IPS-15b (cell line): ENCODE measurements at regions not wholly inside any gene's neighbourhood (a gene's known extent, or its start where the extent isn't known, plus 50 kb on each side); places are given as distances from the start of the nearest gene placed in this dataset.

ENCODE experiments used
- H3K27me3 ChIP-seq: one replicate; pipeline ENCODE4 v1.6.1; 2013; ENCODE audit warnings: low read length; ENCODE audit not compliant: control insufficient read depth, insufficient read depth
- H3K36me3 ChIP-seq: one replicate; pipeline ENCODE4 v1.6.1; 2013; ENCODE audit warnings: low read length; ENCODE audit not compliant: control insufficient read depth, insufficient read depth
- H3K4me1 ChIP-seq: one replicate; pipeline ENCODE4 v1.6.1; 2013; ENCODE audit warnings: mild to moderate bottlenecking, low read length; ENCODE audit not compliant: control insufficient read depth, insufficient read depth
- H3K4me3 ChIP-seq: one replicate; pipeline ENCODE4 v1.5.1; 2013; ENCODE audit warnings: low read depth, low read length
- H3K9ac ChIP-seq: one replicate; pipeline ENCODE4 v1.6.1; 2013; ENCODE audit warnings: low read depth, mild to moderate bottlenecking, low read length
- H3K9me3 ChIP-seq: one replicate; pipeline ENCODE4 v1.6.1; 2013; ENCODE audit warnings: mild to moderate bottlenecking, low read length; ENCODE audit not compliant: control insufficient read depth, insufficient read depth

GRCh38 chr2:64196963-64197362, 52.7 kb upstream of the PELI1 start:
- H3K9ac ChIP-seq, result no peak overlapping the region
- no peaks in the 10 kb centered on the region for H3K36me3 ChIP-seq
- peaks cover 7% of the 10 kb centered on the region for H3K4me1 ChIP-seq
- no peaks in the 10 kb centered on the region for H3K9me3 ChIP-seq
- H3K4me3 ChIP-seq, result no peak overlapping the region
- H3K27me3 ChIP-seq, result no peaks in the 10 kb centered on the region

GRCh38 chr2:64201151-64201550, 56.9 kb upstream of the PELI1 start:
- Histone ChIP-seq H3K9me3 (no peaks in the 10 kb centered on the region), H3K4me1 (peaks cover 7% of the 10 kb centered on the region), H3K27me3 (no peaks in the 10 kb centered on the region), H3K9ac (no peak overlapping the region), H3K4me3 (no peak overlapping the region), H3K36me3 (no peaks in the 10 kb centered on the region)

- H3K4me3 ChIP-seq, result no peak overlapping the region
- H3K9me3 ChIP-seq, result no peaks in the 10 kb centered on the region
- peaks cover 7% of the 10 kb centered on the region for H3K4me1 ChIP-seq
- no peaks in the 10 kb centered on the region for H3K27me3 ChIP-seq
- no peak overlapping the region for H3K9ac ChIP-seq
- no peaks in the 10 kb centered on the region for H3K36me3 ChIP-seq
Observed at GRCh38 chr2:64202206-64202845, 58.1 kb upstream of the PELI1 start.

- Histone ChIP-seq H3K27me3 (no peaks in the 10 kb centered on the region), H3K36me3 (no peaks in the 10 kb centered on the region), H3K9me3 (no peaks in the 10 kb centered on the region), H3K4me1 (peaks cover 7% of the 10 kb centered on the region), H3K4me3 (no peak overlapping the region), H3K9ac (no peak overlapping the region)
Observed at GRCh38 chr2:64203131-64203857, 59.1 kb upstream of the PELI1 start.

GRCh38 chr2:64203858-64204632, 59.8 kb upstream of the PELI1 start:
- Histone ChIP-seq H3K9me3 (no peaks in the 10 kb centered on the region), H3K9ac (peak overlapping the region; percentile 9), H3K36me3 (no peaks in the 10 kb centered on the region), H3K4me1 (peaks cover 7% of the 10 kb centered on the region), H3K4me3 (peak overlapping the region; percentile 20), H3K27me3 (no peaks in the 10 kb centered on the region)

GRCh38 chr2:64204703-64205102, 60.5 kb upstream of the PELI1 start:
- Histone ChIP-seq H3K9me3 (no peaks in the 10 kb centered on the region), H3K4me3 (no peak overlapping the region), H3K9ac (no peak overlapping the region), H3K27me3 (no peaks in the 10 kb centered on the region), H3K4me1 (peaks cover 7% of the 10 kb centered on the region), H3K36me3 (no peaks in the 10 kb centered on the region)

- peaks cover 7% of the 10 kb centered on the region for H3K4me1 ChIP-seq
- H3K36me3 ChIP-seq, result no peaks in the 10 kb centered on the region
- H3K4me3 ChIP-seq, result no peak overlapping the region
- H3K27me3 ChIP-seq, result no peaks in the 10 kb centered on the region
- no peaks in the 10 kb centered on the region for H3K9me3 ChIP-seq
- no peak overlapping the region for H3K9ac ChIP-seq
Observed at GRCh38 chr2:64205415-64205814, 61.2 kb upstream of the PELI1 start.

GRCh38 chr2:64207573-64207972, 63.4 kb upstream of the PELI1 start:
- no peak overlapping the region for H3K9ac ChIP-seq
- peaks cover 7% of the 10 kb centered on the region for H3K4me1 ChIP-seq
- H3K9me3 ChIP-seq, result no peaks in the 10 kb centered on the region
- no peaks in the 10 kb centered on the region for H3K27me3 ChIP-seq
- no peak overlapping the region for H3K4me3 ChIP-seq
- no peaks in the 10 kb centered on the region for H3K36me3 ChIP-seq

- peaks cover 16% of the 10 kb centered on the region for H3K4me1 ChIP-seq
- no peaks in the 10 kb centered on the region for H3K27me3 ChIP-seq
- no peak overlapping the region for H3K9ac ChIP-seq
Observed at GRCh38 chr2:64210816-64211215, 66.6 kb upstream of the PELI1 start.

GRCh38 chr2:64211276-64211921, 67.2 kb upstream of the PELI1 start:
- no peaks in the 10 kb centered on the region for H3K27me3 ChIP-seq
- H3K9me3 ChIP-seq, result no peaks in the 10 kb centered on the region
- H3K36me3 ChIP-seq, result no peaks in the 10 kb centered on the region
- H3K9ac ChIP-seq, result no peak overlapping the region
- H3K4me3 ChIP-seq, result no peak overlapping the region
- peaks cover 16% of the 10 kb centered on the region for H3K4me1 ChIP-seq

More at GRCh38 chr2:64210816-64211215, 66.6 kb upstream of the PELI1 start:
- Histone ChIP-seq H3K9me3 (no peaks in the 10 kb centered on the region), H3K36me3 (no peaks in the 10 kb centered on the region), H3K4me3 (no peak overlapping the region)

- H3K36me3 ChIP-seq, result no peaks in the 10 kb centered on the region
- no peaks in the 10 kb centered on the region for H3K9me3 ChIP-seq
- no peak overlapping the region for H3K9ac ChIP-seq
- no peak overlapping the region for H3K4me3 ChIP-seq
- H3K27me3 ChIP-seq, result no peaks in the 10 kb centered on the region
- peaks cover 16% of the 10 kb centered on the region for H3K4me1 ChIP-seq
Observed at GRCh38 chr2:64212346-64212745, 68.1 kb upstream of the PELI1 start.
